ENCODE measurements at regions not wholly inside any gene's neighbourhood (a gene's known extent, or its start where the extent isn't known, plus 50 kb on each side); places are given as distances from the start of the nearest gene placed in this dataset.
A peak's percentile ranks its signal among the peaks of the same experiment; 100 is the strongest.

GRCh38 chr1:11594222-11594621, 60.0 kb downstream of the FBXO2 start:
- no TSS peak for BruUV-seq (replicated peaks)
- Histone ChIP-seq H3K36me3 (ENCODE audit: control insufficient read depth, insufficient read depth, low read length) (no peaks in the 10 kb centered on the region), H3K27me3 (replicated peaks; ENCODE audit: control insufficient read depth, insufficient read depth, low read length) (no peaks in the 10 kb centered on the region; the same call in 1 of the 2 replicates), H3K4me3 (ENCODE audit: low read depth, low read length) (no peak overlapping the region), H3K4me1 (no peaks in the 10 kb centered on the region), H3K9me3 (no peaks in the 10 kb centered on the region)
- no peak overlapping the region for H3K27ac Mint-ChIP-seq (ENCODE audit: unreplicated experiment)
- H3K27me3 Mint-ChIP-seq (ENCODE audit: insufficient read depth, unreplicated experiment), result peaks cover 19% of the 10 kb centered on the region
- no peaks in the 10 kb centered on the region for H3K9me3 Mint-ChIP-seq (ENCODE audit: unreplicated experiment)
- H3K4me3 Mint-ChIP-seq (ENCODE audit: unreplicated experiment), result no peak overlapping the region
- H3K36me3 Mint-ChIP-seq (ENCODE audit: insufficient read depth, unreplicated experiment), result no peaks in the 10 kb centered on the region
- ChIA-PET CTCF (interaction anchor here (1.0 kb wide), 1 partner anchor 13 kb away, joined by 3 read pairs; no protein-coding TSS in a partner anchor), POLR2A (no interaction called here)
- intact Hi-C loops (cut with micrococcal nuclease; ENCODE audit: unreplicated experiment), result no loop called here
- peak in 1 of 2 experiments; percentile 52 for TF ChIP-seq CTCF (IDR thresholded peaks at IDR 0.05; ENCODE audit: insufficient read depth in 1 of 2, low read depth in 1 of 2, low read length in 1 of 2, severe bottlenecking in 1 of 2, unreplicated experiment in 1 of 2)
- H3K4me1 Mint-ChIP-seq (ENCODE audit: low read depth, unreplicated experiment), result no peaks in the 10 kb centered on the region
- DNase-seq, result peak in 1 of 2 experiments; percentile 43

- no peaks in the 10 kb centered on the region for H3K9me3 ChIP-seq
- H3K4me3 ChIP-seq (ENCODE audit: low read depth, low read length), result no peak overlapping the region
- ChIA-PET CTCF (no interaction called here), POLR2A (no interaction called here)
- TF ChIP-seq CTCF (IDR thresholded peaks at IDR 0.05; ENCODE audit: insufficient read depth in 1 of 2, low read depth in 1 of 2, low read length in 1 of 2, severe bottlenecking in 1 of 2, unreplicated experiment in 1 of 2), result no peak
- H3K27me3 ChIP-seq (replicated peaks; ENCODE audit: control insufficient read depth, insufficient read depth, low read length), result no peaks in the 10 kb centered on the region
- no TSS peak for BruUV-seq (replicated peaks)
- no peak overlapping the region for H3K4me3 Mint-ChIP-seq (ENCODE audit: unreplicated experiment)
- peaks cover 18% of the 10 kb centered on the region for H3K27me3 Mint-ChIP-seq (ENCODE audit: insufficient read depth, unreplicated experiment)
- no peaks in the 10 kb centered on the region for H3K36me3 Mint-ChIP-seq (ENCODE audit: insufficient read depth, unreplicated experiment)
- intact Hi-C loops (cut with micrococcal nuclease; ENCODE audit: unreplicated experiment), result no loop called here
- H3K4me1 ChIP-seq, result no peaks in the 10 kb centered on the region
- H3K27ac Mint-ChIP-seq (ENCODE audit: unreplicated experiment), result no peak overlapping the region
- DNase-seq, result no peak
- no peaks in the 10 kb centered on the region for H3K9me3 Mint-ChIP-seq (ENCODE audit: unreplicated experiment)
- no peaks in the 10 kb centered on the region for H3K36me3 ChIP-seq (ENCODE audit: control insufficient read depth, insufficient read depth, low read length)
- no peaks in the 10 kb centered on the region for H3K4me1 Mint-ChIP-seq (ENCODE audit: low read depth, unreplicated experiment)
Measured at GRCh38 chr1:11592752-11593151, 61.5 kb downstream of the FBXO2 start.

GRCh38 chr1:11590395-11590794, 63.8 kb downstream of the FBXO2 start:
- Mint-ChIP-seq H3K36me3 (ENCODE audit: insufficient read depth, unreplicated experiment) (no peaks in the 10 kb centered on the region), H3K27me3 (ENCODE audit: insufficient read depth, unreplicated experiment) (peaks cover 10% of the 10 kb centered on the region), H3K27ac (ENCODE audit: unreplicated experiment) (no peak overlapping the region), H3K9me3 (ENCODE audit: unreplicated experiment) (no peaks in the 10 kb centered on the region), H3K4me3 (ENCODE audit: unreplicated experiment) (no peak overlapping the region), H3K4me1 (ENCODE audit: low read depth, unreplicated experiment) (no peaks in the 10 kb centered on the region)
- intact Hi-C loops (cut with micrococcal nuclease; ENCODE audit: unreplicated experiment), result no loop called here
- no peaks in the 10 kb centered on the region for H3K4me1 ChIP-seq
- BruUV-seq (replicated peaks), result no TSS peak
- H3K4me3 ChIP-seq (ENCODE audit: low read depth, low read length), result no peak overlapping the region
- H3K36me3 ChIP-seq (ENCODE audit: control insufficient read depth, insufficient read depth, low read length), result no peaks in the 10 kb centered on the region
- CTCF ChIA-PET, result no interaction called here
- DNase-seq, result no peak
- POLR2A ChIA-PET, result no interaction called here
- TF ChIP-seq CTCF (IDR thresholded peaks at IDR 0.05; ENCODE audit: insufficient read depth in 1 of 2, low read depth in 1 of 2, low read length in 1 of 2, severe bottlenecking in 1 of 2, unreplicated experiment in 1 of 2), result no peak
- no peaks in the 10 kb centered on the region for H3K9me3 ChIP-seq
- H3K27me3 ChIP-seq (replicated peaks; ENCODE audit: control insufficient read depth, insufficient read depth, low read length), result no peaks in the 10 kb centered on the region
